Astrocyte of the cerebellum (primary cell): ENCODE measurements at regions not wholly inside any gene's neighbourhood (a gene's known extent, or its start where the extent isn't known, plus 50 kb on each side); places are given as distances from the start of the nearest gene placed in this dataset.
"Not testable (repeated sequence)": the region's sequence is repeated elsewhere in the genome, so short reads cannot be mapped to it uniquely, and the experiment has no call there.

Experiments
- DNase-seq: peaks from one replicate; pipeline ENCODE4 v3.0.0-alpha.2; 2011; ENCODE audit warnings: low read depth
- H3K4me3 ChIP-seq: 2 replicates; pipeline ENCODE4 v1.5.1; 2011; ENCODE audit warnings: mild to moderate bottlenecking, low read depth, low read length, moderate library complexity
- CTCF ChIP-seq: IDR thresholded peaks from 2 replicates; pipeline ENCODE4 v1.5.1; 2012; ENCODE audit warnings: low read length, low read depth, moderate library complexity, mild to moderate bottlenecking; ENCODE audit errors: missing control alignments
- in situ Hi-C: cut with HindIII; loops from 2 replicates; pipeline ENCODE4 v1.10.0; 2017; ENCODE audit warnings: low sequenced_read_pairs

GRCh38 chr6:167668754-167669552 lies 157.8 kb upstream of the AFDN start:
- DNase-seq = no peak
- TF ChIP-seq CTCF = no peak
- in situ Hi-C loops = no loop called here
- no peak overlapping the region for H3K4me3 ChIP-seq

DNA sequence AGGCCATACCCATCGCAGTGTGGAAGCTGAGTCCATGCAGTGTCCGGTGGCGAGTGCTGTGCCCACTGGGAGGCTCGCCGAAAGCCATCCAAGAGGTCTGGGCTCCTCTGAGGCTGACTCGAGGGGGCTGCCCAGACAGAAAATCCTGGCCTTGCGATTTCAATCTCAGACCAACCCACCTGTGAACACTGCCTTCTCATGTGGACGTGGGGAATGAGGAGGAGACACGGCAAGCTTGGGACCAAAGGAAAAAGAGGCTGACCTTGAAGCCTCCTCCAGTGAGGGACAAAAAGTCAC lies 157.2 kb upstream of the AFDN start:
- H3K4me3 ChIP-seq = no peak overlapping the region
- DNase-seq = no peak
- TF ChIP-seq CTCF = no peak
- in situ Hi-C loops = no loop called here

GRCh38 chr6:167669870-167670802 lies 156.6 kb upstream of the AFDN start:
- DNase-seq = no peak
- TF ChIP-seq CTCF = no peak

GRCh38 chr6:167670938-167671338 lies 155.8 kb upstream of the AFDN start:
- TF ChIP-seq CTCF = no peak
- no peak for DNase-seq
- in situ Hi-C loops = no loop called here
- H3K4me3 ChIP-seq = no peak overlapping the region

More at GRCh38 chr6:167669870-167670802, 156.6 kb upstream of the AFDN start:
- in situ Hi-C loops = no loop called here
- no peak overlapping the region for H3K4me3 ChIP-seq

DNA sequence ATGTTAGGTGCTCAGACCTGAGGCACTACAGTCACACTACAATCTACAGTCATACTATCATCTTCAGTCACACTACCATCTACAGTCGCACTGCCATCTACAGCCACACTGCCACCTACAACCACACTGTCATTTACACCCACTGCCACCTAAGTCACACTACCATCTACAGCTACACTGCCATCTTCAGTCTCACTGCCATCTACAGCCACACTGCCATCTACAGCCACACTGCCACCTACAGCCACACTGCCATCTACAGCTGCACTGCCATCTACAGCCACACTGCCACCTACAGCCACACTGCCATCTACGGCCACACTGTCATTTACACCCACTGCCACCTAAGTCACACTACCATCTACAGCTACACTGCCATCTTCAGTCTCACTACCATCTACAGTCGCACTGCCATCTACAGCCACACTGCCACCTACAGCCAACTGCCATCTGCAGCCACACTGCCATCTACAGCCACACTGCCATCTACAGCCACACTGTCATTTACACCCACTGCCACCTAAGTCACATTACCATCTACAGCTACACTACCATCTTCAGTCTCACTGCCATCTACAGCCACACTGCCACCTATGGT lies 155.2 kb upstream of the AFDN start:
- H3K4me3 ChIP-seq, in situ Hi-C loops, DNase-seq: not testable (repeated sequence)

- DNase-seq = no peak
- in situ Hi-C loops = no loop called here
- no peak for TF ChIP-seq CTCF
- H3K4me3 ChIP-seq = no peak overlapping the region
These were observed 154.6 kb upstream of the AFDN start for GRCh38 chr6:167671977-167672687.
